ENCODE measurements at regions not wholly inside any gene's neighbourhood (a gene's known extent, or its start where the extent isn't known, plus 50 kb on each side); places are given as distances from the start of the nearest gene placed in this dataset.

- DNase-seq (ENCODE audit: low read depth): no peak
These were observed 142.8 kb downstream of the CD8B2 start for GRCh38 chr2:106629981-106630380.

- DNase-seq (ENCODE audit: low read depth): no peak
These were observed 144.1 kb downstream of the CD8B2 start for GRCh38 chr2:106631281-106631680.

- DNase-seq (ENCODE audit: low read depth): peak; percentile 22
These were observed 150.9 kb downstream of the CD8B2 start for GRCh38 chr2:106638043-106638442.

GRCh38 chr2:106638580-106638979 lies 151.4 kb downstream of the CD8B2 start:
- DNase-seq (ENCODE audit: low read depth): no peak

- no peak for DNase-seq (ENCODE audit: low read depth)
These were observed 155.5 kb downstream of the CD8B2 start for GRCh38 chr2:106642679-106643078.

GRCh38 chr2:106644623-106645022 lies 157.5 kb downstream of the CD8B2 start:
- no peak for DNase-seq (ENCODE audit: low read depth)

- DNase-seq (ENCODE audit: low read depth): no peak
These were observed 159.4 kb downstream of the CD8B2 start for GRCh38 chr2:106646605-106647004.

GRCh38 chr2:106649306-106649705 lies 162.1 kb downstream of the CD8B2 start:
- DNase-seq (ENCODE audit: low read depth): no peak

- no peak for DNase-seq (ENCODE audit: low read depth)
These were observed 166.3 kb downstream of the CD8B2 start for GRCh38 chr2:106653465-106653864.

GRCh38 chr2:106658616-106659015 lies 171.5 kb downstream of the CD8B2 start:
- DNase-seq (ENCODE audit: low read depth): no peak

GRCh38 chr2:106664669-106665068 lies 177.5 kb downstream of the CD8B2 start:
- no peak for DNase-seq (ENCODE audit: low read depth)

GRCh38 chr2:106667478-106668070 lies 180.4 kb downstream of the CD8B2 start:
- no peak for DNase-seq (ENCODE audit: low read depth)

- no peak for DNase-seq (ENCODE audit: low read depth)
These were observed 198.2 kb downstream of the CD8B2 start for GRCh38 chr2:106685180-106685897.

- DNase-seq (ENCODE audit: low read depth): no peak
These were observed 199.2 kb downstream of the ST6GAL2 start for GRCh38 chr2:106686814-106687213.

GRCh38 chr2:106694964-106695470 lies 190.9 kb downstream of the ST6GAL2 start:
- no peak for DNase-seq (ENCODE audit: low read depth)

GRCh38 chr2:106695919-106696318 lies 190.0 kb downstream of the ST6GAL2 start:
- DNase-seq (ENCODE audit: low read depth): no peak

- no peak for DNase-seq (ENCODE audit: low read depth)
These were observed 185.4 kb downstream of the ST6GAL2 start for GRCh38 chr2:106700616-106701015.

GRCh38 chr2:106701203-106702022 lies 184.6 kb downstream of the ST6GAL2 start:
- DNase-seq (ENCODE audit: low read depth): no peak

- DNase-seq (ENCODE audit: low read depth): no peak
These were observed 182.8 kb downstream of the ST6GAL2 start for GRCh38 chr2:106703161-106703560.

- DNase-seq (ENCODE audit: low read depth): no peak
These were observed 181.2 kb downstream of the ST6GAL2 start for GRCh38 chr2:106704798-106705197.

- DNase-seq (ENCODE audit: low read depth): no peak
These were observed 180.1 kb downstream of the ST6GAL2 start for GRCh38 chr2:106705877-106706276.

- DNase-seq (ENCODE audit: low read depth): no peak
These were observed 179.7 kb downstream of the ST6GAL2 start for GRCh38 chr2:106706283-106706682.

- DNase-seq (ENCODE audit: low read depth): no peak
These were observed 177.8 kb downstream of the ST6GAL2 start for GRCh38 chr2:106708209-106708608.

Data from ELR (cell line).